COLO668 (cell line): ENCODE measurements at regions not wholly inside any gene's neighbourhood (a gene's known extent, or its start where the extent isn't known, plus 50 kb on each side); places are given as distances from the start of the nearest gene placed in this dataset.
"Not testable (repeated sequence)": the region's sequence is repeated elsewhere in the genome, so short reads cannot be mapped to it uniquely, and the experiment has no call there.

Experiments used
- DNase-seq: peaks from one replicate; lab custom pipeline; 2025; ENCODE audit not compliant: unreplicated experiment; lab: John Stamatoyannopoulos, UW

DNA sequence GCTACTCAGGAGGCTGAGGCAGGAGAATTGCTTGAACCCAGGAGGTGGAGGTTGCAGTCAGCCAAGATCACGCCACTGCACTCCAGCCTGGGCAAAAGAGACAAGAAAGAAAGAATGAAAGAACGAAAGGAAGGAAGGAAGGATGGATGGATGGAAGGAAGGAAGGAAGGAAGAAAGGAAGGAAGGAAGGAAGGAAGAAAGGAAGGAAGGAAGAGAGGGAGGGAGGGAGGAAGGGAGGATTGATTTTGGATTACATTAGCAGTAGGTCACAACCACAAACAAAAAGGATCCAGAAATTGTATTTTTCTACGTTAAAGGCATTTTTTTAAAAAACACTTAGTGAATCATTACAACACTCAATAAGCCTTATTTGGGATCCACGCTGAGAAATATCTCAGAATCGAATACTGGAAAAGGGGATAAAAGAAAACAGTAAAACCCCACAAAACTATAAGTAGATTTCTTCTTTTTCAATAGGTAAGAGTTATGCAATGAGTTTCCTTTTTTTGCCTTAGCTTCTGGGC, 136.9 kb upstream of the FREM1 start:
- no peak for DNase-seq

DNA sequence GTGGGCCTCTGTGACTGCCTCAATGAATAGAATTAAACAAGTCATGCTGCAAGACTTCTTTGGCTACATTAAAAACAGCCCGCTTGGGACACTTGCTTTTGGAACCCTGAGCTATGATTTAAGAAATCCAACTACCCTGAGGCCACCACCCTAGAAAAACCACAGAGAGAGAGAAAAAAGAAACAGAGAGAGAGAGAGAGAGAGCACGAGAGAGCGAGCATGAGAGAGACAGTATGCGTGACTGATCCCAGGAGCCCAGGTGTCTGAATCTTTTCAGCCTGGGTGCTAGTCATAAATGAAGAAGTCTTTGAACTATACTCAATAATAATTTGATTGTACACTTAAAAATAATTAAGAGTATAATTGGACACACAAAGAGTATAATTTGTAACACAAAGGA, 123.1 kb upstream of the FREM1 start:
- DNase-seq, result no peak

DNA sequence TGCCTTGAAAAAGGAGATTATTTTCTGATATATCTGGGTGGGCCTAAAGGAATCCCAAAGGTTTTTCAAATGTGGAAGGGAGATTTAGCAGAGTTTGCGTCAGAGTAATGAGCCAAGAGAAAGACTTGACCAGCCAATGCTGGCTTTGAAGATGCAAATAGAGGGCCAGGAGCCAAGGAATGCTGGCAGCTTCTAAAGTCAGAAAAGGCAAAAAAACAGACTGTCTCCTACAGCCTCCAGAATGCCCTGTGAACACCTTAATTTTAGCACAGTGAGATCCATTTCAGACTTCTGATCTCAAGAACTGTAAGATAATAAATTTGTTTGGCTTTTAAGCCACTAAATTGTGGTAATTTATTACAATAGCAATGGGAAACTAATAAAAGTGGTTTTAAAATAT, 122.6 kb upstream of the FREM1 start:
- DNase-seq, result no peak

DNA sequence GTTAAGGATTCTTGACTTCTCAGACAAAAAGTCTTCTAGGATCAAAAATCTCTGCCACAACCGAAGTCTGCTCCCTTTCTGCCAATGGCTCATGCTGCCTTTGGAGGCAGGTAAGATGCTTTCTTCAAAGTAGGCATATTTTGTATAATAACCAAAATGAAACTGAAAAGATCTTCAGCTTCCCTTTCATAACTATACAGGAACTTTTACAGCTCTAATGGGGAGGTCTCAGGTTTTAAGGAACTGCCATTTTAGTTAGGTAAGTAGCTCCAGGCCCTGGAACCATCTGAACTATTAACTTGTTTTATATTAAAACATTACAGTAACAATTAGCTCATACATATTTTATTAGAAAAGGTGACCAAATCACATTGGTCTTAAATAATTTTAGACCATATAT, 110.9 kb upstream of the FREM1 start:
- no peak for DNase-seq

DNA sequence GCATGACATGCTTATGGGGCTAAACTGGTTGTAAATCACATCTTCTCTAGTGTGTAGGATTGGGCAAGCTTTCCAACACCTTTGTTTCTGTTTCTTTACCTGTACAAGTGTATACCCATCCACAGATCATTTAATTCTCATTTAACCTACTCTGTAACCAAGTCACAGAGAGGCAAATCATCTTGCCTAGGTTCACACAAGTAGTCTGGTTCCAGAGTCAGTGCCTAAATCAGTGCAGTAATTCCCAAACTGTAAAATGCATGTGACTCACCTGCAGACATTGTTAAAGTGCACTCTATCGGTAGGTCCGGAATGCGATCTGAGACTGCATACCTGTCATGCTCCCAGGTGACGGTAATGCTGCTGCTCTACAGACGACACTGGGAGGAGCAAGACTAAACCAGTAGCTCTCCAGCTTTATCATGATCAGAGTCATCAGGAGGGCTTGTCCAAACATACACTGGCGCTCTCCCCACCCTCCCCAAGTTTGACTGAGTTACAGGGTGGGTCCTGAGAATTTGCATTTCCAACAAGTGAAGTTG, 107.9 kb upstream of the FREM1 start:
- DNase-seq, result no peak

DNA sequence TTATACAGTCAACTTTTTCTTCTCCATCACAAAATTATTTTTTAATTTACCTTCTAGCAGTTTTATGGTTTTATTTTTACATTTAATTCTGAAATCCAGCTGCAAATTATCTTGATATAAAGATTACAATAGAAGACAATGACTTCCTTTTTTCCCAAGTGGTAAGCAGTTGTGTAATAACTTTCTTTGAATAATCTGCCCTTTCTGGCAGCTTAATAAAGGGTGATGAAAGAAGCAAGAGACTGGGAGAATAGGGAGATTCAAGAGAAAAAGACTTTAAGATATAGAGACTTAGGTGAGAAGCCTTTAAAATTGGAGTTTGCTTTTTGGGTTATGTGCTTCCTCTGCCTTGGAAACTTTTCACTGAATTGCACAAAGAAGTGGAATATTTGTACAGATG, 100.4 kb upstream of the FREM1 start:
- DNase-seq, result no peak

DNA sequence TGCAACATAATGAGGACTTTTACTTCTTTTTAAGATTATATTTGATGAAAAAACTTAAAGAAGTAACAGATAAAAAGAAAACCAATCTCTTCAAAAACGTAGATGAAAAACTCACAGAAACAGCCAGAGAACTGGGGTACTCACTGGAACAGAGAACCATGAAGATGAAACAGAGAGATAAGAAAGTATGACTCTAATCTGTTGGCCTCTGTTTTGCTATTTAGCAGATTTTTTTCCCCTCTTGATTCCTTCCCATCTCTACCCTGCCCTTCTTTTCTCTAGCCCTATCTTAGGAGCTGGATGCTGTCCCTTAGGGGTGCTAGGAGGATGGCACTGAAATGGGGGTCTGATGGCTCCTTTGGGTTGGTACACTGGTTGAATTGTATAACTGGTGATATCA, 97.5 kb upstream of the FREM1 start:
- no peak for DNase-seq

DNA sequence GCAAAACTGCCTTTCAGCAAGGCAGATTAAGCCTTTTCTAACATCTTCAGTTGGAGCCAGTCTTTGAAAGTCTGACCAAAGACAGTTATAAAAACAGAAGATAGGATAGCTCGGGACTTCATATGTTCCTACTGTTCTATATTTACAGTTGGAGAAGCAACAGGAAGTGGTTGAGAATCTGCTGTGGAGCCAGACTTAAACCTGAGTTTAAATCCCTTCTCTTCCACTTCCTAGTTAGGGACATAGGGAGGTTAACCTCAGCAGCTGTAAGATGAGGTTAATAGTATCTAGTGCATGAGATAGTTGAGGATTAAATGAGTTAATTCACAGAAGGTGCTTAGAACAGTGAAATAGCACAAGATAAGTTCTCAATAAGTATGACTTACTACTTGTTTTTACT, 84.5 kb upstream of the FREM1 start:
- DNase-seq, result no peak

DNA sequence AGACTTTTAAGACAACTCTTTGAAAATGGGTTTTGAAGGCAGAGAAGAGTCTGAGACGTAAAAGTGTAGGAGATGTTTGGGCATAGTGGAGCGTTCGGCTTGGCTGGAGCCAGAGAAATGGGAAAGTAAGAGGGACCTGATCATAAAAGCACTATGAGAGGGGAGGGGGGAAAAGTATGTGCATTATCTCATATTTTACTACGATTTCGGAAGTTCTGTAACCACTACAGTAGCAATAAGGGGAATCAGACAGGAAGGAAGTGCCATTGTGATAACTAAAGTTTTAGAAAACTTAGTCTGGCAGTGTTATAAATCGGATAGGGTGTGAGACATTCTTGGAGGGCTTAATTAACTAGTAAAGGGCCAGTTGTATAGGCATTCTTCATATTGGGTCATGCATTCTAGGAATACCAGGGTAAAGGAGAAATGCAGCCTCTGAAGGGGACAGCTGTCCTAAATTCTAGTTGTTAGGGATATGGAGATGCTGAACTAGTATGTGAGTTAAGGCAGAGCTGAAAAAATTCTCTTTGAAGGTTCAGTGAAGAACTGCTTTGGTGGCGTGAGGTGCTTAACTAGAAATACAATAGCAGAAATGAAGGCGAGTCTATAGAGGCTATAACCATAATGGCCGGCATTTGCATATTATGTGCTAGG, 83.8 kb upstream of the FREM1 start:
- DNase-seq, result no peak

DNA sequence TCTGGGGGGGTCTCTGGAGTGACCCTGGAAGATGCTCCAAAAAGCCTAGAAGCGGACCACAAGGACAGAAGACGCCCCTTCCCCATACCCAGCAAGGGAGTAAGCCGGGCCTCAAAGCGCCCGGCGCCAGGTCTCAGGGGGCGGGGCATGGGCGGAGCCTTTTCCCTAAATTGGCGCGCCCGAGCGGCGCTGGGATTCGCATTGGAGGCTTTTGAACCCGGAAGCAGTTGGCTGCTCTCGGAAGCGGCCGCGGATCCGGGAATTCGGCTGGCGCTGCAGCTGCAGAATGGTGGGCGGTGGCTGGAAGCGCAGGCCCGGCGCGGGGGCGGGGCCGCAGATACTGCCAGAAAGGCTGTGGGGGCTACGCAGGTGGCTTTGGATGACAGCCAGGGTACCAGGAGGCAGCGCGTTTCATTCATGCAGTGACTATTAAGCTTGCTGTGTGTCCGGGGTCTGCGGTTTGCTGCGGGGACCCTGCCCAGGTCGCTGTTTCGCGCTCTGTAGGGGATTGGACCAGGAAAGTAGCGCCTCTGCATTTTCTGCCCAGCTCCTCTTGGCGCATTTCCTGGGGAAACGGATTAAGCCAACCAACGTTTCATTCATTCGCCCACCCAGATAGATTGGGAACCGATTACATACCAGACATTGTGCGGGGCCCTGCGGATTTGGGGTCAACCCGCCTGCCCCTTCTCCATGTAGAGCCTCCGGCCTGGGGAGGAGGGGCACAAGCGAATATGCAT, 83.0 kb upstream of the FREM1 start:
- peak; percentile 97 for DNase-seq

DNA sequence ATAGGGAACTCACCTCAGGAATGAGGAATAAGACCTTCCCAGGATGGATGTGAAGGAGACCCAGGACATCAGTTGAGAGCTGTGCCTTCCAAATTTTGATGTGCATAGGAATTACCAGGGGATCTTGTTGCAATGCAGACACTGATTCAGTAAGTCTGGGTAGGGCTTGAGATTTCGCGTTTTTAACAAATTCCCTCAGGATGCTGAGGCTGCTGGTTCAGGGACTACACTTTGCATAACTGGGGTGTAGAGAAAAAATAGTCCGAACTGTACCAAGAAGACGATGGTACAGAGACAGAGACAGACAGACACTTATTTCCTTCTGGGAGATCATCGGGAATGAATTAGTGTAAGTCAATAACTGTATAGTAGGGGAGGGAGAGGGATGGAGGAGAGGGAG, 82.3 kb upstream of the FREM1 start:
- DNase-seq, result no peak

DNA sequence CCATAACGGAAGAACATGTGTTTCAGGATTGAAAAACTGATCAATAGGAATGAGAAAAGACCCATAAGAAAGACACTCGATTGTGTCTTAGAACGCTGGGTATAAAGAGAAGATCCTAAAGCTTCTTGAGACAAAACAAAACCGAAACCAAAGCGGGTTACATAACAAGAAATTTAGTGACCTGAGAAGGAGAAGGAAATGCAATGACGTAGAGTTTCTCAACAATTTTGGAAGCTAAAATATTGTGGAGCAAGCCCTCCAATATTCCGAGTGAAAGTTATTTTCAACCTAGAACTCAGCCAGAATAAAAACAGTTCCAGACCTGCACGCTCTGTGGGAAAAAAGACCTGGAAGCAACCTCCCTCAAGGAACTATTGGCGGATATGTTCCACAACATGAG, 81.9 kb upstream of the FREM1 start:
- no peak for DNase-seq

DNA sequence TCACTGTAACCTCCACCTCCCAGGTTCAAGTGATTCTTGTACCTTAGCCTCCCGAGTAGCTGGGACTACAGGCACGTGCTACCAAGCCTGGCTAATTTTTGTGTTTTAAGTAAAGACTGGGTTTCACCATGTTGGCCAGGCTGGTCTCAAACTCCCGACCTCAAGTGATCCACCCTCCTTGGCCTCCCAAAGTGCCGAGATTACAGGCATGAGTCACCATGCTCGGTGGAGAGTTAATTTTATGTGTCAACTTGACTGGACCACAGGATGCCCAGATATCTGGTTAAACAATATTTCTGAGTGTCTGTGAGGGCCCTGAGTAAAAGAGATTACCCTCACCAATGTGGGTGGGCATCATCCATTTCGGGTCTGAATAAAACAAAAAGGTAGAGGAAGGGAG, 80.4 kb upstream of the FREM1 start:
- not testable (repeated sequence) for DNase-seq

DNA sequence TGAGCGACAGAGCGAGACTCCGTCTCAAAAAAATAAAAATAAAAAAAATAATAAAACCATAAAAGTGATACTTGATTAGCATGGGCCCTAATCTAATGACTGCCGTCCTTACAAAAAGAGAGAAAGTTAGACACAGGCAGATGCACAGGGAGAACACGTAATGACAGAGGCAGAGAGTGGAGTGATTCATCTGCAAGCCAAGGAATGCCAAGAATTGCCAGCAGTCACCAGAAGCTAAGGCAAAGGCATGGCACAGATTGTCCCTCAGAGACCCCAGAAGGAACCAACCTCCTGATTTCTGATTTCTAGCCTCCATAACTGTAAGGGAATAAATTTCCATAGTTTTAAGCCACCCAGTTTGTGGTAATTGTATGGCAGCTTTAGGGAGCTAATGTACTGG, 79.6 kb upstream of the FREM1 start:
- DNase-seq, result no peak

DNA sequence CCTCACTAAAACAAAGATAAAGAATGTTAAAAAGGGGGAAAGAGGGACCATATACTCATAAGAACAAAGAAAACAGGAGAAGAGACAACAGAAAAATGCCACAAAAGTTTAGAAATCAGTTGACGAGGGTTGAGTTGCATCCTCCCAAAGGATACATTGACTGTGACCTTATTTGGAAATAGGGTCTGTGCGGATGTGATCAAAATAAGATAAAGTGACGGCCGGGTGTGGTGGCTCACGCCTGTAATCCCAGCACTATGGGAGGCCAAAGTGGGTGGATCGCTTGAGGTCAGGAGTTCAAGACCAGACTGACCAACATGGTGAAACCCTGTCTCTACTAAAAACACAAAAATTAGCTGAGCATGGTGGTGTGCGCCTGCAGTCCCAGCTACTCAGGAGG, 79.1 kb upstream of the FREM1 start:
- not testable (repeated sequence) for DNase-seq

DNA sequence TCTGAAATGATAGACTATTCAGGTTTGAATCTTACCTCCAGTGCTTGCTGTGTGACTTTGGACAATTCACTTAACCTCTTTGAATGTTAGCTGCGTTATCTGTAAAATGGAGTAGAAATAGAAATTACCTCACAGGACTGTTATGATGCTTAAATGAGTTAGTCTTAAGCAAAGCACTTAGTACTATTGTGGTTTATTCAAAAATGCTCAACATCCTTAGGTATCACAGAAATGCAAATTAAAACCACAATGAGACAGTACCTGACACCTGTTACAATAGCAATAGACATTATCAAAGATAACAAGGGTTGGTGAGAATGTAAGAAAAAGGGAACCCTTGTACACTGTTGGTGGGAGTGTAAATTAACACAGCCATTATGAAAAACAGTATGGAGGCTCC, 77.6 kb upstream of the FREM1 start:
- no peak for DNase-seq

DNA sequence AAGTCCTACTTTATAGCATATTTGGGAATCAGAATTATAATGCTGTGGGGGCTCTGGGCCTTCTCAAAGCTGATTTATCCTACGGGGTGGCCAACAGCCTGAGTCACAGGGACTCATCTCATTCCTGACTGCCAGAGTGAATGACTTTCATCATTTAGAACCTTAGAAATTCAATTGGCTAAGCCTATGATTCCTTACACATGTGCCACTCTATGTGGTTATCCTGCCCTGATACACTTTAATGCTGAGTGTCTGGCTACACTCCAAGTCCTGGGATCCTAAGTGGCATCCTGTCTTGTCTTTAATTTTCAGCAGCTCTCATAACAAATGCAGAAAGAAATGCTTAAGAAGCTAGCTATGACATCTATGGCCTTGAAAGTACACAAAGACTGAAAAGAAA, 75.2 kb upstream of the FREM1 start:
- DNase-seq, result no peak

DNA sequence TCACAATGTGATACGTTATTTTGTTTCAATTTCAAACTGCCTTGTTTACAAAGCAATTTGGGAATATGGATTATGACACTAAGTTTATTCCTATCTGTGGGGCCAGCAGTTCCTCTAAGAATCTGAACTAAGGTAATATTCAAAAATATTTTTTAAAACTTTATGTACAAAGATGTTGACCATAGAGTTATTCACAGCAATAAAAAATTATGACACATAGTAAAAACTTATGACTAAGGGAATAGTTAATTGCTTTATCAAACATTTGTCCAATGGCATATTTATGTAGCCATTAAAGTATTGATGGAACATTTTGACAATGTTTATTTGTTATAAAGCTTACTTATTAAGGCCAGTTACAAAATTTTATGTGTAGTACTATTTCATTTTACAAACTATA, 73.4 kb upstream of the FREM1 start:
- DNase-seq, result no peak

DNA sequence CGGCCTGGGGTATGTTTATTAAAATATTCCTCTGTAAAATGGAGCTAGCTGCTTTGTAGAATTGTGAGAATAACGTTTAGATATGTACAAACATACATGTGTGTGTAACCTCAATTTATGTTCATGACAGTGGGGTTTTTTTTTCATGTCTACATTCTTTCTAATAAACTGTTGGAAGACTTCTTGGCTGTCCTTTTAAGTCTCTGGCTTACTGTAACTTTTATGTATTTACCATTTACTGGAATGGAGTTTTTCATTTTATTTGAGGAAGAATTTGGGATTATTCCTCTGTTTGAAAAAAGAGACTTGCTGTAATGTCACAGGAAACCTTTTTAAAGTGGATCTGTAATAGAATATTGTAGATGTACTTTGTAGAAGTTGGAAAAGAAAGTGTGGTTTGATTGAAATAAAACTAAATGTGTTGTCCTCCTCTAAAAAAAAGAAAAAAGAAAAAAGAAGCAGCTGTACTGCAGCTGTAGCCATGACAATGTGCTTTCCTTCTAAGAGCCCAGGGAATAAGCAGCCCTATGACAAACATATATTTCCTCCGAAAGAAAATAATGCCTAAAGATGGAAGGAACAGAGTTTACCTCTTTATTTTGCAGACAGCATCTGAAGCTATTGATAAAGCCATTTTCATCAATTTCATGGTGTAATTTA, 71.2 kb upstream of the FREM1 start:
- DNase-seq, result no peak

DNA sequence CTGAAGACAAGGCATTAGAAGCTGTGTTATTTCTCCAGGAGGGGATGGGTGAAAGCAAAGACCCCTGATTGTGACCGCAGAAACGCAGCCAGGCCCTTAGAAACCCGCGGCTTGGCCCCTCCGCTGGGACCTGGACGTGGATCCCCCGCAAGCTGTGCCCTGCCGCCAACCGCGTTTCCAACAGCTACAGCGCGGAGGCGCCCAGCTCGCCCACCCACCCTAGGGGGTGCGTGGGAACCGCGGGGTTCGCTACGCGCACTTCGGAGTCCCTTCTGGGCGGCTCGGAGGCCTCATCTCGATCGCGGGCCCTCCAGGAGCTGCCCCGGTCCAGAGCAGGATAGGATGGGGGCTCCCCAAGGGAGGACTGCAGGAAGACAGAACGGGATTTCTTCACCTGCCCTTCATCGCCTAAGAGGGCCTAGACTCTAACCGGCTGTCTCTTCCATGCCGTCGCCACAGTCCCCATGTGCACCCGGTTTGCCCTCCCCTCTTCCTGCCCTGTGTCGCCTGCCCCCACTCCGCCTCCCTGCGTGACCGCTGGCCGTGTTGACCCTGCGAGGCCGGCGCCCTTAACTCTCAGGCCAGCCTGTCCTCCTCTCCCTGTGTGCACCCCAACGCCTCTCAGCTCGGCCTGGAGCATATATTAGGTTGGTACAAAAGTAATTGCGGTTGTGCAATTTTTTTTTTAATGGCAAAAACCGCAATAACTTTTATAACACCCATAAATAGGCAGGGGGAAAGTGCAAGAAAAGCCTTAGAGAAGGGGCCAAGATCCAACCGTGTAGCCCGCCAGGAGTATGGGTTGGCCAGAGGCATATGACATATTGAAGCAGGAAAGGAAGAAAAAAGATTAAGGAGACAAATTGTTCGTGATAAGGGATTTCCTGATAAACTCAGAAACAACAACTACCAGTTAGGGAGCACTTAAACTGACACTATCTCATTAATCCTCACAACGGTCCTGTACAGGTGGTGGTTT, 68.1 kb upstream of the FREM1 start:
- no peak for DNase-seq
